ENCODE measurements at regions not wholly inside any gene's neighbourhood (a gene's known extent, or its start where the extent isn't known, plus 50 kb on each side); places are given as distances from the start of the nearest gene placed in this dataset.
A peak's percentile ranks its signal among the peaks of the same experiment; 100 is the strongest.

- H3K36me3 ChIP-seq (ENCODE audit: control insufficient read depth in 2 of 4, insufficient read depth in 4 of 4, low read length in 3 of 4): no peaks in the 10 kb centered on the region
- H3K9ac ChIP-seq (replicated peaks in 1 of 4; ENCODE audit: extremely low read depth in 1 of 4, low read depth in 3 of 4, low read length in 3 of 4): no peak overlapping the region
- no peak overlapping the region for H2AFZ ChIP-seq (ENCODE audit: low read length)
- H3K79me1 ChIP-seq (ENCODE audit: low read depth, low read length): no peaks in the 10 kb centered on the region
- POLR2A ChIA-PET (ENCODE audit: partially characterized antibody): no interaction called here
- DNase-seq (ENCODE audit: low read depth in 1 of 2, low spot score in 2 of 2) (peak in 1 of 2 experiments; percentile 1), FAIRE-seq (no peak)
- no peak overlapping the region for H3K4ac ChIP-seq (replicated peaks; ENCODE audit: insufficient read length, low read depth, low read length)
- H4K91ac ChIP-seq (replicated peaks; ENCODE audit: insufficient read length, low read length): no peak overlapping the region
- no peak overlapping the region for H4K8ac ChIP-seq (ENCODE audit: extremely low read depth, insufficient read depth, low read length)
- 100% methylated on average over 4 of the region's 4 CpGs; no CpG with 5 or more reads in 1 of the 2 experiments for WGBS, 2 experiments (ENCODE audit: extremely low coverage in 1 of 2, insufficient coverage in 1 of 2, insufficient read length in 1 of 2, insufficient replicate concordance in 2 of 2, low coverage in 1 of 2, low lambda C conversion rate in 2 of 2, missing lambda C conversion rate in 1 of 2)
- no peak overlapping the region for H2BK15ac ChIP-seq (ENCODE audit: low read length)
- no peaks in the 10 kb centered on the region for H3K27me3 ChIP-seq (replicated peaks in 1 of 4; ENCODE audit: control insufficient read depth in 3 of 4, extremely low read depth in 1 of 4, insufficient read depth in 3 of 4, low read length in 3 of 4)
- H3K23ac ChIP-seq (ENCODE audit: insufficient read length): no peak overlapping the region
- no peak overlapping the region for H2AK5ac ChIP-seq (ENCODE audit: low read depth, low read length)
- H3K4me1 ChIP-seq (replicated peaks in 1 of 4; ENCODE audit: control insufficient read depth in 3 of 4, insufficient read depth in 4 of 4, low read length in 3 of 4): no peaks in the 10 kb centered on the region
- no peak overlapping the region for H2BK12ac ChIP-seq (ENCODE audit: low read depth, low read length)
- H3K79me2 ChIP-seq (ENCODE audit: control insufficient read depth in 1 of 2, insufficient read depth in 2 of 2, low read length in 2 of 2): no peaks in the 10 kb centered on the region
- no peak overlapping the region for H4K5ac ChIP-seq (ENCODE audit: insufficient read length, low read depth, low read length)
- H2BK5ac ChIP-seq (ENCODE audit: low read depth, low read length): no peak overlapping the region
- no peak overlapping the region for H3K14ac ChIP-seq (ENCODE audit: insufficient read length)
- no peak overlapping the region for H2BK120ac ChIP-seq (replicated peaks; ENCODE audit: low read depth, low read length)
- no peaks in the 10 kb centered on the region; a peak in 1 of 4 replicates for H3K9me3 ChIP-seq (ENCODE audit: insufficient read depth in 2 of 2, low read depth in 1 of 2, low read length in 1 of 2)
- CTCF ChIA-PET (ENCODE audit: partially characterized antibody): interaction anchor here (0.6 to 2.7 kb wide), 7 partner anchors 10 to 339 kb away, joined by 3 to 18 read pairs (median 3); no protein-coding TSS in a partner anchor
- H3K4me2 ChIP-seq (ENCODE audit: insufficient read depth in 1 of 2, low read depth in 2 of 2, low read length in 2 of 2): no peak overlapping the region
- no peak overlapping the region for H3K4me3 ChIP-seq (ENCODE audit: extremely low read depth in 1 of 4, insufficient read depth in 2 of 4, low read depth in 3 of 4, low read length in 4 of 4)
- no peak overlapping the region for H2BK20ac ChIP-seq (ENCODE audit: low read length)
- no peak overlapping the region for H3K56ac ChIP-seq (replicated peaks; ENCODE audit: insufficient read length, low read depth, low read length)
- H3K23me2 ChIP-seq (ENCODE audit: low read depth, low read length): peaks cover 2% of the 10 kb centered on the region; the same call in 1 of the 2 replicates
- H3K18ac ChIP-seq (ENCODE audit: extremely low read depth, low read length): no peak overlapping the region
- no peaks in the 10 kb centered on the region for H4K20me1 ChIP-seq (replicated peaks in 1 of 2; ENCODE audit: control insufficient read depth in 1 of 2, insufficient read depth in 2 of 2, low read length in 2 of 2)
- no peak overlapping the region for H3K27ac ChIP-seq (ENCODE audit: low read depth, low read length)
- TF ChIP-seq CREB1 (IDR thresholded peaks at IDR 0.05) (no peak), GTF2F1 (IDR thresholded peaks at IDR 0.05; ENCODE audit: borderline replicate concordance, low read depth, low read length) (no peak), SRF (IDR thresholded peaks at IDR 0.05; ENCODE audit: low read depth, low read length) (no peak), HDAC6 (IDR thresholded peaks at IDR 0.05; ENCODE audit: low read depth, low read length) (no peak), TCF12 (IDR thresholded peaks at IDR 0.05; ENCODE audit: low read depth, low read length) (no peak), EGR1 (IDR thresholded peaks at IDR 0.05; ENCODE audit: borderline replicate concordance, low read depth, low read length) (no peak), PHF8 (conservative IDR thresholded peaks at IDR 0.05; ENCODE audit: low read depth, low read length) (no peak), KDM1A (IDR thresholded peaks at IDR 0.05; ENCODE audit: borderline replicate concordance, low read length) (no peak), EZH2 (IDR thresholded peaks at IDR 0.05; ENCODE audit: low read depth, low read length, severe bottlenecking) (no peak)
These were observed 335.9 kb downstream of the CYP26B1 start for GRCh38 chr2:71811726-71812125.
